Fibroblast of the aortic adventitia (primary cell): ENCODE measurements at regions not wholly inside any gene's neighbourhood (a gene's known extent, or its start where the extent isn't known, plus 50 kb on each side); places are given as distances from the start of the nearest gene placed in this dataset.
"Not testable (repeated sequence)": the region's sequence is repeated elsewhere in the genome, so short reads cannot be mapped to it uniquely, and the experiment has no call there.

Experiments used
- DNase-seq: peaks from one replicate; pipeline ENCODE4 v3.0.0-alpha.2; 2010; ENCODE audit warnings: low read depth
- H3K4me3 ChIP-seq: 2 replicates; pipeline ENCODE4 v1.5.1; 2011; ENCODE audit warnings: low read depth, mild to moderate bottlenecking, control low read depth, low read length, moderate library complexity
- TF ChIP-seq, protein P1 (sequence below): IDR thresholded peaks from 2 replicates; pipeline ENCODE4 v1.5.1; 2011; ENCODE audit warnings: mild to moderate bottlenecking, low read length, control low read depth, inconsistent platforms; ENCODE audit not compliant: insufficient read depth

DNA sequence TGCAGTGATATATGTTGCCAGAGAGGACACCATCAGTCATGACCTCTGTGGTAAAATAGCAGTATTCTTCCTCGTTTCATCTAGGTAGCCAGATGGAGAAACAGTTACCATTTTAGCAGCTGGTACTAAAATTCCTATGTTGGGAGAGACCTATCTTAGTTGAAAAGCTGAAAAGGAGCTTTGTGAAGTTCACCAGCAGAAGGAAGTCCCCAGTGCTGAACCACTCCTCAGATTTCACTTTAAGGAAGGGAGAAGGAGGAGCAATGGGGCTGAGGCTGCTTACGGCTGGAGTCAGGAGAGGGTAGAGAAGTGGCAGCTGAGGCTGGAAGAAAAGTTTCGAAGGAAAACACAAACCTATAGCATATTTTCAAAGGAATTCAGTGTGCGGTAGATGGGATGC lies 103.7 kb downstream of the ATXN3L start:
- TF ChIP-seq, protein P1, sequence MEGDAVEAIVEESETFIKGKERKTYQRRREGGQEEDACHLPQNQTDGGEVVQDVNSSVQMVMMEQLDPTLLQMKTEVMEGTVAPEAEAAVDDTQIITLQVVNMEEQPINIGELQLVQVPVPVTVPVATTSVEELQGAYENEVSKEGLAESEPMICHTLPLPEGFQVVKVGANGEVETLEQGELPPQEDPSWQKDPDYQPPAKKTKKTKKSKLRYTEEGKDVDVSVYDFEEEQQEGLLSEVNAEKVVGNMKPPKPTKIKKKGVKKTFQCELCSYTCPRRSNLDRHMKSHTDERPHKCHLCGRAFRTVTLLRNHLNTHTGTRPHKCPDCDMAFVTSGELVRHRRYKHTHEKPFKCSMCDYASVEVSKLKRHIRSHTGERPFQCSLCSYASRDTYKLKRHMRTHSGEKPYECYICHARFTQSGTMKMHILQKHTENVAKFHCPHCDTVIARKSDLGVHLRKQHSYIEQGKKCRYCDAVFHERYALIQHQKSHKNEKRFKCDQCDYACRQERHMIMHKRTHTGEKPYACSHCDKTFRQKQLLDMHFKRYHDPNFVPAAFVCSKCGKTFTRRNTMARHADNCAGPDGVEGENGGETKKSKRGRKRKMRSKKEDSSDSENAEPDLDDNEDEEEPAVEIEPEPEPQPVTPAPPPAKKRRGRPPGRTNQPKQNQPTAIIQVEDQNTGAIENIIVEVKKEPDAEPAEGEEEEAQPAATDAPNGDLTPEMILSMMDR, result no peak
- DNase-seq, result no peak
- no peak overlapping the region for H3K4me3 ChIP-seq

GRCh38 chrX:13215729-13216128 lies 104.1 kb downstream of the ATXN3L start:
- TF ChIP-seq, protein P1, result no peak
- H3K4me3 ChIP-seq, result no peak overlapping the region
- peak; percentile 69 for DNase-seq

GRCh38 chrX:13212191-13212651 lies 107.6 kb downstream of the ATXN3L start:
- H3K4me3 ChIP-seq, result no peak overlapping the region
- TF ChIP-seq, protein P1, result no peak
- DNase-seq, result peak; percentile 60

GRCh38 chrX:13210142-13210541 lies 109.7 kb downstream of the ATXN3L start:
- not testable (repeated sequence) for H3K4me3 ChIP-seq, DNase-seq

- DNase-seq, result not testable (repeated sequence)
These were observed 110.1 kb downstream of the ATXN3L start for GRCh38 chrX:13209704-13210103.

GRCh38 chrX:13208281-13208935 lies 111.4 kb downstream of the ATXN3L start:
- no peak for DNase-seq
- TF ChIP-seq, protein P1, result no peak
- H3K4me3 ChIP-seq, result no peak overlapping the region

More at GRCh38 chrX:13209704-13210103, 110.1 kb downstream of the ATXN3L start:
- H3K4me3 ChIP-seq, result not testable (repeated sequence)

DNA sequence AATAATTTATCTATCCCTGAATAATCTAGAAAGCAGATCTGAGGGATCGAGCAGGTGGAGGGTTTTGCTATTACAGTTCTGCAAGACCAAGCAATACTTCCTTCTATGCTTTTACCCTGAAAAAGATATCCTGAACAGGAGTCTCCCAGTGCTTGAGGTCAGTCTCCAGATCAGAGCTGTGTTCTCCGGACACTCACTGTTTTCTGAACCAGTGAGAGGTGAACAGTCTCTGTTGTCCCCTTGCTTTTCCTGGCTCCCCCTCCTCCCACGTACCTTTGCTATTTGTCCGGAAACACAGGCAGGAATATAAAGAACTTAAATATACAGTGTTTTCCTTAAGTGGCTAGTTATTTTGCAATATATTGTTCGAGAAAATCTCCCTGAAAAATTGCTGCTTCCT lies 116.6 kb downstream of the ATXN3L start:
- TF ChIP-seq, protein P1, result no peak
- no peak overlapping the region for H3K4me3 ChIP-seq
- DNase-seq, result no peak

DNA sequence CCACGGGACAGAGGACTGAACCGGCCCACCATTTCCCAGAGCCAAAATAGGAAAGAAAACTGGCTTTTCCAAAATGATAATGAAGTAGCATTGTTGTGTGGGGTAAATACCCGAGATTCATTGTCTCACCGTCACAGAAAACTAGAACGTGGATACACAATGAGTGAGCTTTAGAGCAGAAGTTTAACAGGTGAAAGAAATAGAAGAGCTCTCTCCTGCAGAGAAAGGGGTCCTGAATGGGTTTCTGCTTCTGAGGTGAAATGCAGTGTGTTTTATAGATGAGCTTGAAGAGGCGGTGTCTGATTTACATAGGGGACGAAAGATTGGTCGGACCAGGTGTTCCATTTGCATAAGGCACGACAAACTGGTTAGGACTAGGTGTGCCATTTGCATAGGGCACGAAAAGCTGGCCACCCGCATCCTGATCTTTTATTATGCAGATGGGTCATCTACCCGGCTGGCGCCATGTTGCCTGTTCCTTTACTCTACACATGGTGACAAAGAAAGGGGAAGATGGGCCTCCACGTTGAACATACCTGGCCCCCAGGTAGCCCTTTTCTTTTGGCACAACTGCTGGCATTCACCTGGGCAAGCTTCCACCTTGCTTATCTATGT lies 118.1 kb downstream of the ATXN3L start:
- H3K4me3 ChIP-seq, result no peak overlapping the region
- DNase-seq, result no peak
- TF ChIP-seq, protein P1, result no peak
